Smooth muscle cell (in vitro differentiated cells): ENCODE measurements at regions not wholly inside any gene's neighbourhood (a gene's known extent, or its start where the extent isn't known, plus 50 kb on each side); places are given as distances from the start of the nearest gene placed in this dataset.
"Not testable (repeated sequence)": the region's sequence is repeated elsewhere in the genome, so short reads cannot be mapped to it uniquely, and the experiment has no call there.

ENCODE experiments used
- DNase-seq: peaks from one replicate; lab custom pipeline; 2025; ENCODE audit not compliant: unreplicated experiment; lab: John Stamatoyannopoulos, UW
- H2AFZ ChIP-seq: fragments of 200-600 bp; sonication (generic); 2 replicates; pipeline ENCODE4 v1.6.0; 2016; ENCODE audit warnings: antibody characterized with exemption, low read depth, mild to moderate bottlenecking
- H3F3A ChIP-seq: fragments of 200-600 bp; sonication (generic); 2 replicates; pipeline ENCODE4 v1.6.0; 2017; ENCODE audit warnings: antibody characterized with exemption, low read depth
- H3K27ac ChIP-seq: fragments of 200-600 bp; sonication (generic); 2 replicates; pipeline ENCODE4 v1.5.1; 2016; ENCODE audit warnings: low read depth, mild to moderate bottlenecking
- H3K27me3 ChIP-seq: fragments of 200-600 bp; sonication (generic); 2 replicates; pipeline ENCODE4 v1.6.1; 2016; ENCODE audit warnings: low read depth, mild to moderate bottlenecking
- H3K36me3 ChIP-seq: fragments of 200-600 bp; sonication (generic); 2 replicates; pipeline ENCODE4 v1.5.1; 2016; ENCODE audit warnings: low read depth
- H3K4me1 ChIP-seq: fragments of 200-600 bp; sonication (generic); 2 replicates; pipeline ENCODE4 v1.5.1; 2016; ENCODE audit warnings: low read depth
- H3K4me2 ChIP-seq: fragments of 200-600 bp; sonication (generic); 2 replicates; pipeline ENCODE4 v1.6.0; 2016; ENCODE audit warnings: mild to moderate bottlenecking
- H3K4me3 ChIP-seq: fragments of 200-600 bp; sonication (generic); 2 replicates; pipeline ENCODE4 v1.5.1; 2016; ENCODE audit warnings: mild to moderate bottlenecking
- H3K79me2 ChIP-seq: fragments of 200-600 bp; sonication (generic); 2 replicates; pipeline ENCODE4 v1.6.0; 2016; ENCODE audit warnings: low read depth, mild to moderate bottlenecking
- H3K9ac ChIP-seq: fragments of 200-600 bp; sonication (generic); 2 replicates; pipeline ENCODE4 v1.6.0; 2016; ENCODE audit warnings: low read depth
- H3K9me3 ChIP-seq: fragments of 200-600 bp; sonication (generic); replicated peaks from 2 replicates; pipeline ENCODE4 v1.5.1; 2016; ENCODE audit warnings: low read depth
- H4K20me1 ChIP-seq: fragments of 200-600 bp; sonication (generic); 2 replicates; pipeline ENCODE4 v1.6.0; 2016; ENCODE audit warnings: low read depth
- CTCF ChIP-seq: fragments of 200-600 bp; sonication (generic); IDR thresholded peaks from 2 replicates; pipeline ENCODE4 v1.5.1; 2017; ENCODE audit warnings: borderline replicate concordance, mild to moderate bottlenecking, antibody characterized with exemption; ENCODE audit not compliant: insufficient read depth, poor library complexity, severe bottlenecking
- WGBS: methylation state at CpG from one replicate; pipeline ENCODE4 v1.1.7; 2016; ENCODE audit warnings: low lambda C conversion rate; 5-methylcytosine and 5-hydroxymethylcytosine counted together

GRCh38 chr1:165109013-165109412 is 247.5 kb downstream of the LMX1A start:
- H3K27ac ChIP-seq, result no peak overlapping the region
- H3K79me2 ChIP-seq, result no peaks in the 10 kb centered on the region
- no peaks in the 10 kb centered on the region for H3K4me1 ChIP-seq
- TF ChIP-seq CTCF, result no peak
- H4K20me1 ChIP-seq, result no peaks in the 10 kb centered on the region
- H3K4me2 ChIP-seq, result no peak overlapping the region
- no peaks in the 10 kb centered on the region for H3K36me3 ChIP-seq
- no peak overlapping the region for H3K9ac ChIP-seq
- DNase-seq, result no peak
- H3K9me3 ChIP-seq, result no peaks in the 10 kb centered on the region
- 88% methylated on average over 4 of the region's 4 CpGs for WGBS
- H3K27me3 ChIP-seq, result peaks cover 28% of the 10 kb centered on the region
- no peaks in the 10 kb centered on the region for H3F3A ChIP-seq
- H3K4me3 ChIP-seq, result no peak overlapping the region
- H2AFZ ChIP-seq, result no peak overlapping the region

- not testable (repeated sequence) for H4K20me1 ChIP-seq, H3K27me3 ChIP-seq, H3K9ac ChIP-seq, H3K4me3 ChIP-seq, DNase-seq, H3F3A ChIP-seq, H3K4me1 ChIP-seq, H3K36me3 ChIP-seq, H2AFZ ChIP-seq, H3K4me2 ChIP-seq, H3K79me2 ChIP-seq, H3K27ac ChIP-seq
- WGBS, result 72% methylated on average over 7 of the region's 7 CpGs
- H3K9me3 ChIP-seq, result peaks cover 11% of the 10 kb centered on the region
These were observed 263.9 kb downstream of the LMX1A start for GRCh38 chr1:165092542-165093162.

- H3K4me2 ChIP-seq, result no peak overlapping the region
- H3K79me2 ChIP-seq, result no peaks in the 10 kb centered on the region
- no peak overlapping the region for H3K9ac ChIP-seq
- H3K9me3 ChIP-seq, result no peaks in the 10 kb centered on the region
- no peak overlapping the region for H3K4me3 ChIP-seq
- H3K27ac ChIP-seq, result no peak overlapping the region
- H3K36me3 ChIP-seq, result no peaks in the 10 kb centered on the region
- no peaks in the 10 kb centered on the region for H3K4me1 ChIP-seq
- no peaks in the 10 kb centered on the region for H4K20me1 ChIP-seq
- no peak for TF ChIP-seq CTCF
- DNase-seq, result no peak
- 56% methylated on average over 4 of the region's 4 CpGs for WGBS
- H2AFZ ChIP-seq, result no peak overlapping the region
- no peaks in the 10 kb centered on the region for H3F3A ChIP-seq
- no peaks in the 10 kb centered on the region for H3K27me3 ChIP-seq
These were observed 276.1 kb downstream of the LMX1A start for GRCh38 chr1:165080253-165080896.

GRCh38 chr1:165078391-165078790 is 278.1 kb downstream of the LMX1A start:
- Histone ChIP-seq H4K20me1 (no peaks in the 10 kb centered on the region), H3K27ac (no peak overlapping the region), H3K9me3 (no peaks in the 10 kb centered on the region), H3K4me2 (no peak overlapping the region), H2AFZ (no peak overlapping the region), H3K9ac (no peak overlapping the region), H3K36me3 (no peaks in the 10 kb centered on the region), H3K27me3 (no peaks in the 10 kb centered on the region), H3K4me1 (no peaks in the 10 kb centered on the region), H3F3A (no peaks in the 10 kb centered on the region), H3K4me3 (no peak overlapping the region), H3K79me2 (no peaks in the 10 kb centered on the region)
- TF ChIP-seq CTCF, result no peak
- no peak for DNase-seq
